GM21825 (cell line): ENCODE measurements at regions not wholly inside any gene's neighbourhood (a gene's known extent, or its start where the extent isn't known, plus 50 kb on each side); places are given as distances from the start of the nearest gene placed in this dataset.

Source experiments
- ATAC-seq: cut with Tn5 transposase; IDR thresholded peaks from one replicate; pipeline ENCODE4 v1.9.1; 2021; ENCODE audit warnings: mild to moderate bottlenecking, moderate library complexity; ENCODE audit not compliant: unreplicated experiment

GRCh38 chr5:74299833-74300232, 340.7 kb downstream of the ENC1 start:
- no peak for ATAC-seq

GRCh38 chr5:74296685-74297408, 343.7 kb downstream of the ENC1 start:
- no peak for ATAC-seq

GRCh38 chr5:74295676-74296075, 344.9 kb downstream of the ENC1 start:
- no peak for ATAC-seq

- ATAC-seq: no peak
These were observed 345.4 kb downstream of the ENC1 start for GRCh38 chr5:74295141-74295540.

- ATAC-seq: peak; percentile 47
These were observed 346.3 kb downstream of the ENC1 start for GRCh38 chr5:74294231-74294705.

GRCh38 chr5:74293182-74293581, 347.3 kb downstream of the ENC1 start:
- ATAC-seq: no peak

GRCh38 chr5:74290634-74291241, 349.8 kb downstream of the ENC1 start:
- ATAC-seq: no peak

GRCh38 chr5:74289691-74290090, 350.8 kb downstream of the ENC1 start:
- no peak for ATAC-seq

GRCh38 chr5:74289238-74289637, 351.3 kb downstream of the ENC1 start:
- no peak for ATAC-seq

GRCh38 chr5:74288448-74289108, 351.9 kb downstream of the ENC1 start:
- no peak for ATAC-seq

- no peak for ATAC-seq
These were observed 352.5 kb downstream of the ENC1 start for GRCh38 chr5:74288038-74288437.

- no peak for ATAC-seq
These were observed 353.5 kb downstream of the ENC1 start for GRCh38 chr5:74286734-74287695.

GRCh38 chr5:74285675-74286280, 354.8 kb downstream of the ENC1 start:
- no peak for ATAC-seq

- ATAC-seq: no peak
These were observed 358.0 kb downstream of the ENC1 start for GRCh38 chr5:74282490-74282889.

- no peak for ATAC-seq
These were observed 359.4 kb downstream of the ENC1 start for GRCh38 chr5:74281166-74281565.

GRCh38 chr5:74280306-74280705, 360.2 kb downstream of the ENC1 start:
- no peak for ATAC-seq

- no peak for ATAC-seq
These were observed 361.3 kb downstream of the ENC1 start for GRCh38 chr5:74279244-74279643.

- no peak for ATAC-seq
These were observed 363.1 kb downstream of the ENC1 start for GRCh38 chr5:74277418-74277817.

GRCh38 chr5:74275171-74275992, 365.1 kb downstream of the ENC1 start:
- no peak for ATAC-seq

GRCh38 chr5:74274326-74274725, 366.2 kb downstream of the ENC1 start:
- ATAC-seq: no peak
